OCI-LY3 (cell line): ENCODE measurements at regions not wholly inside any gene's neighbourhood (a gene's known extent, or its start where the extent isn't known, plus 50 kb on each side); places are given as distances from the start of the nearest gene placed in this dataset.
A peak's percentile ranks its signal among the peaks of the same experiment; 100 is the strongest.

Experiments
- H2AFZ ChIP-seq: fragments of 200-600, 300-600 bp; shearing (Covaris generic); 2 replicates; pipeline ENCODE4 v1.6.0; 2014; ENCODE audit warnings: antibody characterized with exemption, low read depth, low read length
- H3K27ac ChIP-seq: fragments of 200-600, 300-600 bp; sonication (generic); 2 replicates; pipeline ENCODE4 v1.5.1; 2014; ENCODE audit warnings: mild to moderate bottlenecking, low read length, moderate library complexity, mixed read lengths
- H3K27me3 ChIP-seq: fragments of 200-600, 300-600 bp; sonication (generic); 2 replicates; pipeline ENCODE4 v1.6.1; 2014; ENCODE audit warnings: low read depth, low read length, mixed read lengths
- H3K36me3 ChIP-seq: fragments of 200-600, 300-600 bp; sonication (generic); replicated peaks from 2 replicates; pipeline ENCODE3; 2014; ENCODE audit warnings: low read depth, low read length, mixed read lengths
- H3K4me1 ChIP-seq: fragments of 300-600, 200-600 bp; sonication (generic); 2 replicates; pipeline ENCODE4 v1.6.1; 2014; ENCODE audit warnings: low read length, mixed read lengths
- H3K4me2 ChIP-seq: fragments of 200-600, 300-600 bp; sonication (generic); 2 replicates; pipeline ENCODE4 v1.6.1; 2014; ENCODE audit warnings: low read length, mixed read lengths
- H3K4me3 ChIP-seq: fragments of 300-600, 200-600 bp; sonication (generic); 2 replicates; pipeline ENCODE4 v1.5.1; 2014; ENCODE audit warnings: antibody characterized with exemption, mild to moderate bottlenecking, low read length, moderate library complexity
- H3K79me2 ChIP-seq: fragments of 300-600, 200-600 bp; shearing (Covaris generic); 2 replicates; pipeline ENCODE4 v1.6.1; 2014; ENCODE audit warnings: mild to moderate bottlenecking, low read length, mixed read lengths
- H3K9ac ChIP-seq: fragments of 300-600, 200-600 bp; shearing (Covaris generic); 2 replicates; pipeline ENCODE4 v1.6.0; 2014; ENCODE audit warnings: mild to moderate bottlenecking, low read length, moderate library complexity
- H3K9me3 ChIP-seq: fragments of 200-600, 300-600 bp; shearing (Covaris generic); 2 replicates; pipeline ENCODE4 v1.6.1; 2014; ENCODE audit warnings: low read length, mixed read lengths; ENCODE audit not compliant: insufficient read depth
- H4K20me1 ChIP-seq: fragments of 200-600, 300-600 bp; sonication (generic); 2 replicates; pipeline ENCODE4 v1.6.1; 2016; ENCODE audit warnings: low read length, mixed read lengths; ENCODE audit not compliant: insufficient read depth
- EZH2phosphoT487 ChIP-seq: fragments of 200-600 bp; shearing (Covaris generic); IDR thresholded peaks from 2 replicates; pipeline ENCODE4 v1.6.1; 2018; ENCODE audit warnings: antibody characterized with exemption, mixed run types, low read depth
- TF ChIP-seq, protein P1 (sequence below): fragments of 200-600, 300-600 bp; sonication (generic); IDR thresholded peaks from 2 replicates; pipeline ENCODE4 v1.5.1; 2014; ENCODE audit warnings: antibody characterized with exemption, low read length, low read depth

DNA sequence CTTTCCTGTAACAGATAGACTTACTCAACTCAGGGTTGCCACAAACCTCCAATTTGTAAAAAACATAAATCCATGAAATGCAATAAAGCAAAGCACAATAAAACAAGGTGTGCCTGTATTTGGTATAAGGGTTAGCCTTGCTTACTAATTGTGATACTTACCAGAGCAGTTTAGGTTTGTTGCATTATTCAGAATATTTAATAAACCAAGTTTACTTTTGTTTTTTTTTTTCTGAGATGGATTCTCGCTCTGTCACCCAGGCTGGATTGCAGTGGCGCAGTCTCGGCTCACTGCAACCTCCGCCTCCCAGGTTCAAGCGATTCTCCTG lies 79.6 kb downstream of the SEC61G start:
- Histone ChIP-seq H3K4me1 (peaks cover 4% of the 10 kb centered on the region; the same call in 1 of the 2 replicates), H3K9ac (no peak overlapping the region), H3K4me2 (no peak overlapping the region), H3K36me3 (no peaks in the 10 kb centered on the region), H3K27ac (no peak overlapping the region), H3K9me3 (no peaks in the 10 kb centered on the region), H3K79me2 (no peaks in the 10 kb centered on the region), H3K4me3 (no peak overlapping the region), H3K27me3 (no peaks in the 10 kb centered on the region), H4K20me1 (no peaks in the 10 kb centered on the region), H2AFZ (no peak overlapping the region)
- TF ChIP-seq, protein P1, sequence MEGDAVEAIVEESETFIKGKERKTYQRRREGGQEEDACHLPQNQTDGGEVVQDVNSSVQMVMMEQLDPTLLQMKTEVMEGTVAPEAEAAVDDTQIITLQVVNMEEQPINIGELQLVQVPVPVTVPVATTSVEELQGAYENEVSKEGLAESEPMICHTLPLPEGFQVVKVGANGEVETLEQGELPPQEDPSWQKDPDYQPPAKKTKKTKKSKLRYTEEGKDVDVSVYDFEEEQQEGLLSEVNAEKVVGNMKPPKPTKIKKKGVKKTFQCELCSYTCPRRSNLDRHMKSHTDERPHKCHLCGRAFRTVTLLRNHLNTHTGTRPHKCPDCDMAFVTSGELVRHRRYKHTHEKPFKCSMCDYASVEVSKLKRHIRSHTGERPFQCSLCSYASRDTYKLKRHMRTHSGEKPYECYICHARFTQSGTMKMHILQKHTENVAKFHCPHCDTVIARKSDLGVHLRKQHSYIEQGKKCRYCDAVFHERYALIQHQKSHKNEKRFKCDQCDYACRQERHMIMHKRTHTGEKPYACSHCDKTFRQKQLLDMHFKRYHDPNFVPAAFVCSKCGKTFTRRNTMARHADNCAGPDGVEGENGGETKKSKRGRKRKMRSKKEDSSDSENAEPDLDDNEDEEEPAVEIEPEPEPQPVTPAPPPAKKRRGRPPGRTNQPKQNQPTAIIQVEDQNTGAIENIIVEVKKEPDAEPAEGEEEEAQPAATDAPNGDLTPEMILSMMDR, result no peak
- no peak for TF ChIP-seq EZH2phosphoT487

DNA sequence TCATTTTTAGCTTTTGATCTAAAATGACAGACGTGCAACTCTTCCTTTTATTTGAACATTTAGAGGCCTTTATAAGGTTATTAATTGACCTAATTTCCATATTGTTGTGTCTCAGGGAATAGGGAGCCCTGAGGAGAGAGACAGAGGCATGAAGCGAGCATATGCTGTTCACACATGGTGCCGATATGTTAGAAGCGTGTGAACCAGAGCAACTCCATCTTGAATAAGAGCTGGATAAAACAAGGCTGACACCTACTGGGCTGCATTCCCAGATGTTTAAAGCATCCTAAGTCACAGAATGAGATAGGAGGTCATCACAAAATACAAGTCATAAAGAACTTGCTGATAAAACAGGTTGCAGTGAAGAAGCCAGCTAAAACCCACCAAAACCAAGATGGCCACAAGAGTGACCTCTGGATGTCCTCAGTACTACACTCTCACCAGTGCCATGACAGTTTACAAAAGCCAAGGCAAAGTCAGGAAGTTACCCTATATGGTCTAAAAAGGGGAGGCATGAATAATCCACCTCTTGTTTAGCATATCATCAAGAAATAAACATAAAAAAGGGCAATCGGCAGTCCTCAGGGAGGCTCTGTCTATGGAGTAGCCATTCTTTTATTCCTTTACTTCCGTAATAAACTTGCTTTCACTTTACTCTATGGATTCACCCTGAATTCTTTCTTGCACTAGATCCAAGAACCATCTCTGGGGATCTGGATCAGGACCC lies 80.1 kb downstream of the SEC61G start:
- Histone ChIP-seq H3K9ac (no peak overlapping the region), H2AFZ (peak overlapping the region; percentile 19; the same call in 1 of the 2 replicates)

DNA sequence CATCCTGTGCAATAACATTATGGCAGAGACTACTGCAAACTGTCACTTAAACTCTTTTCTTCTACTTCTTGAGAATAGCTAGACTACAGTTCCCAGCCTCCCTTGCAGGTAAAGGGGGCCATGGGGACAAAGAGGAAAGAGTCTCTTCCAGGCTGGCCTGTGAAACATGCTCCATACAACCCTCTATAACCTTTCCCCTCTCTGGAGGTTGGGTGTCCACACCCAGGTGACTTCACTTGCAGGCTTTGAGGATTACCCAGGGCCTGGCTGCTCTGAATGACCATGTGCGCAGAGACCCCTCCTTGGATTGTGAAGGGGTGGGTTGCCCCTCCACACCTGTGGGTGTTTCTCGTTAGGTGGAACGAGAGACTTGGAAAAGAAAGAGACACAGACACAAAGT lies 84.1 kb downstream of the SEC61G start:
- TF ChIP-seq, protein P1, result no peak
- TF ChIP-seq EZH2phosphoT487, result no peak
- H4K20me1 ChIP-seq, result no peaks in the 10 kb centered on the region
- no peaks in the 10 kb centered on the region for H3K36me3 ChIP-seq
- H3K79me2 ChIP-seq, result no peaks in the 10 kb centered on the region
- H2AFZ ChIP-seq, result no peak overlapping the region
- peaks cover 4% of the 10 kb centered on the region; the same call in 1 of the 2 replicates for H3K4me1 ChIP-seq
- H3K27ac ChIP-seq, result no peak overlapping the region
- H3K4me3 ChIP-seq, result no peak overlapping the region
- no peak overlapping the region for H3K9ac ChIP-seq
- no peaks in the 10 kb centered on the region for H3K27me3 ChIP-seq
- H3K9me3 ChIP-seq, result no peaks in the 10 kb centered on the region
- H3K4me2 ChIP-seq, result no peak overlapping the region

More for the DNA sequence above, 80.1 kb downstream of the SEC61G start:
- TF ChIP-seq EZH2phosphoT487, result no peak
- TF ChIP-seq, protein P1, result peak; percentile 53
- Histone ChIP-seq H3K27me3 (no peaks in the 10 kb centered on the region), H3K4me1 (peaks cover 4% of the 10 kb centered on the region; the same call in 1 of the 2 replicates), H3K4me2 (no peak overlapping the region), H3K9me3 (no peaks in the 10 kb centered on the region), H3K4me3 (no peak overlapping the region), H3K36me3 (no peaks in the 10 kb centered on the region), H3K27ac (no peak overlapping the region), H3K79me2 (no peaks in the 10 kb centered on the region), H4K20me1 (no peaks in the 10 kb centered on the region)

DNA sequence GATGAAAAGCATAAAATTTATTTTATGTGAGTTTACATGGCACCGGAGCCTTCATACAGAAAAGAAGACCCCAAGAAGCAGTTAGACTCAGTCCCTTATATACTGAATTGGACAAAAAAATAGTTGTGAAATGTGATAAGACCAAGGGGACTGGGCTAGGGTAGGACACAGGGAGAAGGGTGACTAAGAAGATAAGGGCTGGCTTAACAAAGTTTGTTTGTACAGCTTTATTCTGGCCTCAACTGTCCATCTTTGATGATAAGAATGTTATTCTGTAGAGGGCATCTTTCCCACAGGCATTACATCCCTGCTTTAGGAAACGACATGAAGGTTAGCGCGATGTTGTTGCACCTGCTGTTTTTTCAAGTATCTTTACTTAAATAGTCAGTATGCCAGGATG lies 86.5 kb downstream of the SEC61G start:
- no peaks in the 10 kb centered on the region for H3K36me3 ChIP-seq
- H2AFZ ChIP-seq, result no peak overlapping the region
- no peak overlapping the region for H3K9ac ChIP-seq
- H3K4me3 ChIP-seq, result no peak overlapping the region
- H3K27ac ChIP-seq, result no peak overlapping the region
- H3K27me3 ChIP-seq, result no peaks in the 10 kb centered on the region
- TF ChIP-seq EZH2phosphoT487, result no peak
- TF ChIP-seq, protein P1, result no peak
- no peaks in the 10 kb centered on the region for H3K4me1 ChIP-seq
- H3K4me2 ChIP-seq, result no peak overlapping the region
- H3K79me2 ChIP-seq, result no peaks in the 10 kb centered on the region
- H4K20me1 ChIP-seq, result no peaks in the 10 kb centered on the region
- no peaks in the 10 kb centered on the region for H3K9me3 ChIP-seq
